ENCODE measurements at regions not wholly inside any gene's neighbourhood (a gene's known extent, or its start where the extent isn't known, plus 50 kb on each side); places are given as distances from the start of the nearest gene placed in this dataset.
A peak's percentile ranks its signal among the peaks of the same experiment; 100 is the strongest.

- no peak for DNase-seq (ENCODE audit: low spot score, unreplicated experiment)
- Mint-ChIP-seq H3K36me3 (ENCODE audit: insufficient read depth) (no peaks in the 10 kb centered on the region), H3K27me3 (peaks cover 3% of the 10 kb centered on the region), H3K4me3 (ENCODE audit: low read depth) (no peak overlapping the region), H3K9me3 (ENCODE audit: low read depth) (peaks cover 3% of the 10 kb centered on the region), H3K27ac (no peak overlapping the region), H3K4me1 (ENCODE audit: low read depth) (no peaks in the 10 kb centered on the region)
- TF ChIP-seq CTCF (IDR thresholded peaks at IDR 0.05; ENCODE audit: unreplicated experiment), result peak; percentile 59
Observed at GRCh38 chr12:67161322-67161918, 107.7 kb upstream of the CAND1 start.

- Mint-ChIP-seq H3K27ac (no peak overlapping the region), H3K9me3 (ENCODE audit: low read depth) (no peaks in the 10 kb centered on the region), H3K36me3 (ENCODE audit: insufficient read depth) (no peaks in the 10 kb centered on the region), H3K4me3 (ENCODE audit: low read depth) (no peak overlapping the region), H3K27me3 (no peaks in the 10 kb centered on the region), H3K4me1 (ENCODE audit: low read depth) (no peaks in the 10 kb centered on the region)
- DNase-seq (ENCODE audit: low spot score, unreplicated experiment), result no peak
- no peak for TF ChIP-seq CTCF (IDR thresholded peaks at IDR 0.05; ENCODE audit: unreplicated experiment)
Observed at GRCh38 chr12:67173258-67173657, 95.9 kb upstream of the CAND1 start.

- Mint-ChIP-seq H3K36me3 (ENCODE audit: insufficient read depth) (no peaks in the 10 kb centered on the region), H3K9me3 (ENCODE audit: low read depth) (peaks cover 4% of the 10 kb centered on the region), H3K4me3 (ENCODE audit: low read depth) (no peak overlapping the region), H3K4me1 (ENCODE audit: low read depth) (no peaks in the 10 kb centered on the region), H3K27me3 (peaks cover 19% of the 10 kb centered on the region), H3K27ac (no peak overlapping the region)
- no peak for TF ChIP-seq CTCF (IDR thresholded peaks at IDR 0.05; ENCODE audit: unreplicated experiment)
- no peak for DNase-seq (ENCODE audit: low spot score, unreplicated experiment)
Observed at GRCh38 chr12:67182551-67182950, 86.6 kb upstream of the CAND1 start.

GRCh38 chr12:67193704-67194103, 75.5 kb upstream of the CAND1 start:
- Mint-ChIP-seq H3K4me3 (ENCODE audit: low read depth) (no peak overlapping the region), H3K4me1 (ENCODE audit: low read depth) (no peaks in the 10 kb centered on the region), H3K36me3 (ENCODE audit: insufficient read depth) (no peaks in the 10 kb centered on the region), H3K9me3 (ENCODE audit: low read depth) (no peaks in the 10 kb centered on the region), H3K27me3 (peaks cover 17% of the 10 kb centered on the region), H3K27ac (no peak overlapping the region)
- no peak for TF ChIP-seq CTCF (IDR thresholded peaks at IDR 0.05; ENCODE audit: unreplicated experiment)
- DNase-seq (ENCODE audit: low spot score, unreplicated experiment), result peak; percentile 41

- Mint-ChIP-seq H3K36me3 (ENCODE audit: insufficient read depth) (no peaks in the 10 kb centered on the region), H3K27ac (no peak overlapping the region), H3K27me3 (peaks cover 2% of the 10 kb centered on the region), H3K4me3 (ENCODE audit: low read depth) (no peak overlapping the region), H3K9me3 (ENCODE audit: low read depth) (no peaks in the 10 kb centered on the region), H3K4me1 (ENCODE audit: low read depth) (peaks cover 5% of the 10 kb centered on the region)
- no peak for DNase-seq (ENCODE audit: low spot score, unreplicated experiment)
- no peak for TF ChIP-seq CTCF (IDR thresholded peaks at IDR 0.05; ENCODE audit: unreplicated experiment)
Observed at GRCh38 chr12:67200386-67200785, 68.8 kb upstream of the CAND1 start.
